HFF-Myc (cell line): ENCODE measurements at regions not wholly inside any gene's neighbourhood (a gene's known extent, or its start where the extent isn't known, plus 50 kb on each side); places are given as distances from the start of the nearest gene placed in this dataset.

Experiments used
- DNase-seq: peaks from one replicate; pipeline ENCODE4 v3.0.0-alpha.2; 2011; ENCODE audit warnings: low read depth; ENCODE audit errors: extremely low read depth
- H3K4me3 ChIP-seq: replicated peaks from 2 replicates; pipeline ENCODE4 v1.5.1; 2011; ENCODE audit warnings: low read depth, mild to moderate bottlenecking, control low read depth, low read length
- TF ChIP-seq, protein P1 (sequence below): IDR thresholded peaks from 2 replicates; pipeline ENCODE4 v1.5.1; 2012; ENCODE audit warnings: mild to moderate bottlenecking, low read depth, low read length, control low read depth; ENCODE audit errors: missing control alignments

DNA sequence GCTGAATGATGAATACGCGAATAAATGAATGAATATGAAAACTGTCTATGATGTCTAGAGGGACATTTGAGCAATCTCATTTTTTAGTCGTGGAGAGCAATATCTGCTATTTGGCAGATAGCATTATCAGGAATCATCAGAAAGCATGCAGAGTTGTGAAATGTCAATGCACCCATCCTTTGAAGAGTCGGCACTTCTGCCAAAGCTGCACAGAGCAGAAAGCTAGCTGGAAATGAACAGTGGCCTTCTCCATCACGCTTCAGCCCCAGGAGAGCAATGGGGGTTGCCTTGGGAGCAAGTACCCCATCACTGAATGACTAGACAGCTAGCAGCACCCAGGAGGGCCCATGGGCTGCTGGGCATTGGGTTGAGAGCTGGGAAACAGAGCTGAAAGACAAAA is 69.1 kb upstream of the PROK2 start:
- no peak overlapping the region for H3K4me3 ChIP-seq
- no peak for DNase-seq
- TF ChIP-seq, protein P1, sequence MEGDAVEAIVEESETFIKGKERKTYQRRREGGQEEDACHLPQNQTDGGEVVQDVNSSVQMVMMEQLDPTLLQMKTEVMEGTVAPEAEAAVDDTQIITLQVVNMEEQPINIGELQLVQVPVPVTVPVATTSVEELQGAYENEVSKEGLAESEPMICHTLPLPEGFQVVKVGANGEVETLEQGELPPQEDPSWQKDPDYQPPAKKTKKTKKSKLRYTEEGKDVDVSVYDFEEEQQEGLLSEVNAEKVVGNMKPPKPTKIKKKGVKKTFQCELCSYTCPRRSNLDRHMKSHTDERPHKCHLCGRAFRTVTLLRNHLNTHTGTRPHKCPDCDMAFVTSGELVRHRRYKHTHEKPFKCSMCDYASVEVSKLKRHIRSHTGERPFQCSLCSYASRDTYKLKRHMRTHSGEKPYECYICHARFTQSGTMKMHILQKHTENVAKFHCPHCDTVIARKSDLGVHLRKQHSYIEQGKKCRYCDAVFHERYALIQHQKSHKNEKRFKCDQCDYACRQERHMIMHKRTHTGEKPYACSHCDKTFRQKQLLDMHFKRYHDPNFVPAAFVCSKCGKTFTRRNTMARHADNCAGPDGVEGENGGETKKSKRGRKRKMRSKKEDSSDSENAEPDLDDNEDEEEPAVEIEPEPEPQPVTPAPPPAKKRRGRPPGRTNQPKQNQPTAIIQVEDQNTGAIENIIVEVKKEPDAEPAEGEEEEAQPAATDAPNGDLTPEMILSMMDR = no peak

DNA sequence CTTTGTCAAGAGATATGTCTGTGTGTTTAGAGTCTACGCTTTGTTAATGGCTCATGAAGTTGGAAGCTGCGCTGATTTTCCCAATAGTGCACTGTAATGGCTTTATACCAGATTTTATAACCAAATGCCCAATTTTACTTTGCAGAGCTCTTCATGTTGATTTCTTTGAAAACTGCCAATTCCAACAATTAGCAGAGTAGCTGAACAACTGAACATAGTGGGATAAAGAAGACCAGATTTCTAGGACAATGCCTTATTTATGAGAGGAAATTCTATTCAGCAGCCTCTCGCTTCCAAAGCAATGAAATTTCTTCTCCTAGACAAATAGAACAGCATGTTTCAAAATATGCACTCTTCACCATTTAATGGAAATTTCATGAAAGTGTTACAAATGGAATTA is 66.9 kb upstream of the PROK2 start:
- TF ChIP-seq, protein P1 = no peak
- no peak overlapping the region for H3K4me3 ChIP-seq
- DNase-seq = no peak

DNA sequence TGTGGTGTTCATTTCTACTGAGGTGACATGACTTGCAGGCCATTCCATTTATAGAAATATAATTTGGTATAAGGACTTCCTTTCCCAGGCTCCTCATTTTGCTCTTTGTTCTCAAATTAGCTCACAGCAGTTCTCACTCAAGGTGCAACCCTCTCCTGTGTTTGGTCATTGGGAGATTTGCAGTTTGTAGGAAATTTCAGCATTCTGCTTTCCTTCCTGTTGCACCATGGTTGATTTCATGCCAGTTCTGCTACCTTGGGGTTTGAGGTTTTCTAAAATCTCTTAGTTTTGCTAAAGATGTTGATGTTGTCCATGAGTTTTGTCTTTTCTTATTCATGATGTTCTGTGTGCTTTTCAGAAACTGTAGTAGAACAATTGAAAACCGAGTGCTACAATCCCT is 65.7 kb upstream of the PROK2 start:
- no peak for DNase-seq
- H3K4me3 ChIP-seq = no peak overlapping the region
- TF ChIP-seq, protein P1 = no peak

DNA sequence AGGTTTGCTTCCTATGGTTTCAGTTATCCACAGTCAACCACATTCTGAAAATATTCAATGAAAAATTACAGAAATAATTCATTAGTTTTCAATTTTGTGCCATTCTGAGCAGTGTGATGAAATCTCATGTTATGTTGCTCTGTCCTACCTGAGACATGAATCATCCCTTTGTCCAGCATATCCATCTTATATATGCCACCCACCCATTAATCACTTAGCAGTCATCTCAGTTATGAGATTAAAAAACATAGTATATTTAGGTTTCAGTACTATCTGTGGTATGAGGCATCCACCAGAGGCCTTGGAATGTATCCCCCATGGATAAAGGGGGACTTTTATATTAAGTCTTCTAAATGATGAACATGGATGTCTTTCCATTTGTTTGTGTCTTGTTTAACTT is 64.7 kb upstream of the PROK2 start:
- H3K4me3 ChIP-seq = no peak overlapping the region
- TF ChIP-seq, protein P1 = no peak
- DNase-seq = no peak

DNA sequence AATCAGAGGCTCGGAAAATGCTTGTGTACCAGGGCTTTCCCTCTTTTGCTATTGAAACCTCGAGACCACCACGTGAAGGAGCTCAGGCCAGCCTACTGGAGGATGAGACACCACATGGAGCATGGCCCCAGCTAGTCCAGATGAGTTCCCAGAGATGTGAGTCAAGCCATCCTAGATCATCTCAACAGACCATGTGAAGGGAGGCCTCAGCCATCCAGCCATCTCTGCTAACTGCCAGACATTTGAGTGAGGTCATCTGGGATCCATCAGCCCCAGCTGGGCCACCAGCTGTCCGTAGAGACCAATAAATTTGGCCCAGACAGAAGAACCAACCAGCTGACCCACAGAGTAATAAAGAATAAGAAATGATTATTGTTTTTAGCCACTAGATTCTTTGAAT is 62.8 kb upstream of the PROK2 start:
- peak; percentile 3 for DNase-seq
- TF ChIP-seq, protein P1 = no peak
- H3K4me3 ChIP-seq = no peak overlapping the region

DNA sequence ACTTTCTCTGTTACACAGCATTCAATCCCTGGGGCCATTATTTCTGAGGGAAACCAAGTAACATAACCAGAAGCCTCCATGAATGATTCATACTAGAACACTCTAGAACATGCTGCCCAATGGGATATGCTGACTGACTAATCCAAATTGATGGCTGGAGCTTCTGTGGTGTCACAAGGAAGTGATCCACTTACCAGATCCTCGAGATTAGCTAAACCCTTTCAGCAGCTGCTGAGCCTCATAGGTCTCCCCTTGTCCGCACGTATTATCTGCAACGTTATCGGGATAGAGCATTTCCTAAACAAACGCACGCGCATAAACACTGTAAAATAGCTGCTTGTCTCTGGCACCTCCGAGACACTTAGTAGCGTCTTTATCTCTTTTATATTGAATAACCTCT is 61.2 kb upstream of the PROK2 start:
- DNase-seq = no peak

DNA sequence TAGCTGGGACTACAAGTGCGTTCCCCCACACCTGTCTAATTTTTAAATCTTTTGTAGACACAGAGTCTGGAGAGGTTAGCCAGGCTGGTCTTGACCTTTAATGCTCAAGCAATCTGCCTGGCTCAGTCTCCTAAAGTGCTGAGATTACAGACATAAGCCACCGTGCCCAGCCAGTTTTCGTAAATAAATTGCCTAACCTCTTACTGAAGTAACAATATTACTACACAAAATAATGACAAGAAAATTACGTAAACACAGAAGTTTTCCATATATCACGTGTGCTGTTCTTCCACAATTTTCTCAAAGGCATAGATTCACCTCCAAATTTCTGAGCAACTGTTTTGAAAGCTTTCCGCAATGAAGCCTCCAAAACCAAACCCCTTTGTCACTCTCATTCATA is 58.1 kb upstream of the PROK2 start:
- TF ChIP-seq, protein P1 = no peak
- no peak overlapping the region for H3K4me3 ChIP-seq
- no peak for DNase-seq

More for the DNA sequence above, 61.2 kb upstream of the PROK2 start:
- TF ChIP-seq, protein P1 = no peak
- H3K4me3 ChIP-seq = no peak overlapping the region
